ENCODE measurements at regions not wholly inside any gene's neighbourhood (a gene's known extent, or its start where the extent isn't known, plus 50 kb on each side); places are given as distances from the start of the nearest gene placed in this dataset.

DNA sequence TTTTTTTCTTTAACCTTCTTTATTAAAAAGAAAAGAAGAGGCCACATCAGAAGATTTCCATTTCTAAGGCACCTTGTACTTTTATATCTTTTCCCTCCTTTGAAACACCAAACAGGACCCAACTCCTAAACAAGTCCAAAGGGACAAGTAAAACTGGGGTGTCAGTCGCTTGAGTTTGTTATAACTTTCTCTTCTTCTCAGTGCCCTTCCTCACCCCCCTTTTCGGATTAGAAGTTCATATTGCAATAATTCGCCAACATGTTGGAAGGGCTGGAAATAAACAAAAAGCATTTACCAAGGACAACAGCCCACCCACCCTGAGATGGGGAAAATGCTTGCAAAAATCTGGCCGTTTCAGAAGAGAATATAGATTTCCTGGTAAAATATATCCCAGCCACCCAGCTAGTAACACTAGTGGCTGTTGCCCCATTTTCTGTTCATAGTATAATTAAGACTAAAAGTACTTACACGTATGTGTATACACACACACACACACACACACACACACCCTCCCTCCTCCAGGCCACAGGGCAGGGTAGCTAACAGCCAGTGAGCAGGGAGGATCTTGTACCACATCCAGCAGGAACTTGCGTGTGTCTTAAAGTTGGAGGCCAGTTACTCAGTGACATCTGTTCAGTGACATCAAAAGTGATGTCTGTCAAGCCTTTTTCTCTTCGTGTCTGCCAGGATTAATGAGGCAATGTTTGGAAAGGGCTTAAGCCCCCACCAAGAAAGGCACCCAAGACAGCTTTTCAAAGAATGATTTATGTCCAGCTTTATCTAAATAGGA lies 149.1 kb upstream of the KLF4 start:
- H3K27me3 ChIP-seq (ENCODE audit: control insufficient read depth in 3 of 3, insufficient read depth in 3 of 3, low read length in 3 of 3): no peaks in the 10 kb centered on the region
- H3K27ac ChIP-seq (ENCODE audit: low read depth, low read length): peak overlapping the region; percentile 96
- H3K4me1 ChIP-seq (ENCODE audit: control insufficient read depth in 3 of 3, insufficient read depth in 3 of 3, low read length in 3 of 3): peaks cover 14% of the 10 kb centered on the region in 3 donors
- no peaks in the 10 kb centered on the region for H3K36me3 ChIP-seq (ENCODE audit: control insufficient read depth in 3 of 3, insufficient read depth in 3 of 3, low read length in 3 of 3)
- peak overlapping the region; percentile 45 to 59 (median 57) for H3K4me3 ChIP-seq (ENCODE audit: low read length in 3 of 3)
- no peaks in the 10 kb centered on the region for H3K9me3 ChIP-seq (ENCODE audit: control insufficient read depth in 3 of 3, low read length in 3 of 3)
- peak overlapping the region; percentile 46 to 85 (median 67) for H3K9ac ChIP-seq (ENCODE audit: low read depth in 1 of 3, low read length in 3 of 3)

DNA sequence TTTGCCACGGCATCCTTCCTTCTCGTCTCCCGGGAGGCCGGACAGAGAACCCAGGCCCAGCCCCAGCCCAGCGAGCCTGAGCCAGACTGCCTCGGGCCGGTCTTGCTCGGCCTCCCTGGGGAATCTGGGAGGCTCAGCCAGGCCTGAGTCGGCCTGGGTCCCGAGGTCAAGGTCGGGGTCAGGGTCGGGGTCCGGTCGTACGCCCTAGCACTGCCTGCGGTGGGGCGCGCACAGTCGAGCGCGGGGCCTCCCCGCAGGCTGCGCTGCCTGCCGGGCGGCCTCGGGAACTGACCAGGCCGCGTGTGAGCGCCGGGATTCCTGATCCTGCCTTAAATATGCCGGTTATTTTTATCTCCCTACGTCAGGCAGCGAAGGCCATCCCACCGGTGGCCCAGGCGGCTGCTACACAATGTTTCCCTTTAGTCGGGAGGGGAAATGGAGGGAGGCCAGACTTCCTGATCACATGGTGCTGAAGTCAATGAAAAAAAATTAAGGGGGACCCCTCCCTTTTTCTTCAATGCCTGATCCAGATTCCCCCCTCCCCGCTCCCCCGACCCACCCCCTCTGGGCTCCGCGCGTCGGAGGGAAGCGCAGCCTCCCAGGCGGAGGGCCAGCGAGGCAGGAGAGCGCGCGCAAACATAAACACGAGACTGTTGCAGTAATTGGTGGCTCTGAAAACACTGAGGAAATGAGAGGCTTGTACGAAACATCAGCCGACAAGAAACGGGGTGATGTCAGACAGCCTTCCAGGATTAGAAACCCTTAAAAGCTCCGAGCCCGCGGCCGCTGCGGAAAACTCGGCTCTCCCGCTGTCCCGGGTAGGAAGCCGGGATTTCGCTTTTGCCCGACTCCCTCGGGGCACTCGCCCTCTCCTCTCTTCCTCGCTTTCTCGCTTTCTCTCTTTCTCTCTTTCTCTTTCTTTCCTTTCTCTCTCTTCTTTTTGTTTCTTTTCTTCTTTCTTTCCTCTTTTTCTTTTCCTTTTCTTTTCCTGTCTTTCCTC lies 148.2 kb upstream of the KLF4 start:
- Histone ChIP-seq H3K27me3 (ENCODE audit: control insufficient read depth in 3 of 3, insufficient read depth in 3 of 3, low read length in 3 of 3) (no peaks in the 10 kb centered on the region), H3K9ac (ENCODE audit: low read depth in 1 of 3, low read length in 3 of 3) (peak overlapping the region; percentile 86 to 92 (median 88)), H3K4me1 (ENCODE audit: control insufficient read depth in 3 of 3, insufficient read depth in 3 of 3, low read length in 3 of 3) (peaks cover 14 to 18% (median 14%) of the 10 kb centered on the region in 3 donors), H3K27ac (ENCODE audit: low read depth, low read length) (peak overlapping the region; percentile 96), H3K9me3 (ENCODE audit: control insufficient read depth in 3 of 3, low read length in 3 of 3) (no peaks in the 10 kb centered on the region), H3K36me3 (ENCODE audit: control insufficient read depth in 3 of 3, insufficient read depth in 3 of 3, low read length in 3 of 3) (no peaks in the 10 kb centered on the region), H3K4me3 (ENCODE audit: low read length in 3 of 3) (peak overlapping the region; percentile 71 to 77 (median 75))

DNA sequence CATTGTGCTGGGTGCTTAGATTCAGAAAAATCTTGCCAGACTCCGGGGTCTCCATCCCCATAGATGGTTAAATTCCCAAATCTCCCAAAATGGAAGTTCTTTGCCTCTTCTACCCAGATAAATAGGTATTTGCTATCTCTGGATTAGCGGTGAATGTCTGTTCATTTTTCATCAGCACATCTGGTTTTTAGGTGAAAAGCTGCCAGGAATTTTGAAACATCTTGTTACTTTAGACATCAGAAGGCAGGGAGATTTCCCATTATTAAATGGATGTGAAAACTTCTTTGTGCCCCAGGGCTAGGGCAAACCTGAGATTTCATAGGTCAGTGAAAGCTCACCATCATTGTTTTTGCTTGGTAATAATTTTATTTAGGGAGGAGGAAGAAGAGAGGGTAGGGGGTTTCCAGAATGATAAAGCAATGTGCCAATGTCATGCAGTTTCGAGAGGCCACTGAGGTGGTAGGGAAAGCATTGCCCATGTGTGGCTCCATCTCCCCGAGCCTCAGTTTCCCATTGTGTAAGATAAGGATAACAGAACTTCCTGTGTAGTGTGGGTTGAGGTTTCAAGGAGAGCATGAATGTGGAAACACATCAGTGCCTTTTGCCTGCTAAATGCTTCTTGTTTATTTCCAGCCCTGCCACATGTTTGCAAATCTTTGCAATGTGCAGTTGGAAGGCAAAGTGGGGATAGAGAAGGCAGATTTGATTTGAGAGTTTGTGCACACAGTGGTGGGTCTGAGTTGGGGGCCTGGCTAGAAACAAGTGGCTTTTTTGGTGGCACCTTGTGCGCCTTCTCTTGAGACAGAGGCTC lies 147.2 kb upstream of the KLF4 start:
- H3K4me1 ChIP-seq (ENCODE audit: control insufficient read depth in 3 of 3, insufficient read depth in 3 of 3, low read length in 3 of 3): peaks cover 14 to 20% (median 14%) of the 10 kb centered on the region in 3 donors
- H3K9ac ChIP-seq (ENCODE audit: low read depth in 1 of 3, low read length in 3 of 3): peak overlapping the region; percentile 80 to 92 (median 86)
- H3K27me3 ChIP-seq (ENCODE audit: control insufficient read depth in 3 of 3, insufficient read depth in 3 of 3, low read length in 3 of 3): no peaks in the 10 kb centered on the region
- no peaks in the 10 kb centered on the region for H3K9me3 ChIP-seq (ENCODE audit: control insufficient read depth in 3 of 3, low read length in 3 of 3)
- H3K4me3 ChIP-seq (ENCODE audit: low read length in 3 of 3): peak overlapping the region; percentile 20 to 71 (median 58)
- peak overlapping the region; percentile 96 for H3K27ac ChIP-seq (ENCODE audit: low read depth, low read length)
- H3K36me3 ChIP-seq (ENCODE audit: control insufficient read depth in 3 of 3, insufficient read depth in 3 of 3, low read length in 3 of 3): no peaks in the 10 kb centered on the region

DNA sequence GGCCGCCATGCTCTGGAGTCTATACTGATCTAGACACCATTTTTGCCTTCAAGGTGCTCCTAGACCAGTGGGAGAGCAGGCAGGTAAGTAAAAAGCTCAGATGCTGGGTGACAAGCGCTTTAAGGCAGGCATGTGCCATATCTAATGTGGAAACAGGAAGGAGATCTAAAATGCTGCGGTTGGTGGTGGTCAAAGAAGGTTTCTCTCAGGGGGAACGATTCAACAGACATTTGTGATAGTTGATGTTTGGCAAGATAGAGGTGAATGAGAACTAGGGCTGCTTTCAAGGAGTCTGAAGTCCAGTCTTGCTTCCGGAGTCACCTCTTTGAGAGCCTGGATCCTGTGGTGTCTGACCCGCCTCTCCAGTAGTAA lies 146.2 kb upstream of the KLF4 start:
- no peak overlapping the region for H3K9ac ChIP-seq (ENCODE audit: low read depth in 1 of 3, low read length in 3 of 3)
- no peaks in the 10 kb centered on the region for H3K9me3 ChIP-seq (ENCODE audit: control insufficient read depth in 3 of 3, low read length in 3 of 3)
- H3K4me1 ChIP-seq (ENCODE audit: control insufficient read depth in 3 of 3, insufficient read depth in 3 of 3, low read length in 3 of 3): peaks cover 14 to 20% (median 14%) of the 10 kb centered on the region in 3 donors
- no peak overlapping the region for H3K4me3 ChIP-seq (ENCODE audit: low read length in 3 of 3)
- no peak overlapping the region for H3K27ac ChIP-seq (ENCODE audit: low read depth, low read length)
- H3K27me3 ChIP-seq (ENCODE audit: control insufficient read depth in 3 of 3, insufficient read depth in 3 of 3, low read length in 3 of 3): no peaks in the 10 kb centered on the region
- H3K36me3 ChIP-seq (ENCODE audit: control insufficient read depth in 3 of 3, insufficient read depth in 3 of 3, low read length in 3 of 3): no peaks in the 10 kb centered on the region

DNA sequence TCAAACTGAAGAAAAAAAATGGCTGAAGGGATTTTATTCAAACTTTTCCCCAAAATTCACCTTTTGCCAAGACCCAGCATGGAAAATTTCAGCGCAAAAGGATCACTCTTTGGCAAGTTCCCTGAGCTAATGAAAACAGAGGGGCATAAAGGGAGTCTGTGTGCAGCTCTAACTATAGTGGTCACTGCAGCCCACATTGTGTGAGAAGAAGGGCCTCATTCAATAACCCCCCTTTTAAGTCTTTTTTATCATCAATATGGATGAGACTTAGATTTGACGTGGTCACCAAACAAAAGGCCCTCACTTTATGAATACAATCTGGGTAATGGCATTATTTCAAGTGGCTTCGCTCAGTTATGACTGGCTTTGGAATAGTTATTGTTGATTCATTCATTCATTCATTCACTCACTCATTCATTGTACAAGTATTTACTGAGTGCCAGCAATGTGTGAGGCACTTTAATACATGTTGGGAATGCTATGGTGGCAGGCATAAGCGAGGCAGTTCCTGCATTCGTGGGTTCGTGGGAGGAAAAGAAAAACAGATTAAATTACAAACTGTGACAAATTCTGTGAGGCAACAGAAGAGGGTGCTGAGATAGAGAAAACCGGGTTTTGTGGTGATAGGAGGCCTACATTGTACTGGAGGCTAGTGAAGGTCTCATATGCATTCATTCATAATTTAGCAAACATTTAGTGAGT lies 145.7 kb upstream of the KLF4 start:
- H3K36me3 ChIP-seq (ENCODE audit: control insufficient read depth in 3 of 3, insufficient read depth in 3 of 3, low read length in 3 of 3): no peaks in the 10 kb centered on the region
- no peak overlapping the region for H3K4me3 ChIP-seq (ENCODE audit: low read length in 3 of 3)
- no peak overlapping the region for H3K27ac ChIP-seq (ENCODE audit: low read depth, low read length)
- no peak overlapping the region for H3K9ac ChIP-seq (ENCODE audit: low read depth in 1 of 3, low read length in 3 of 3)
- no peaks in the 10 kb centered on the region for H3K9me3 ChIP-seq (ENCODE audit: control insufficient read depth in 3 of 3, low read length in 3 of 3)
- H3K27me3 ChIP-seq (ENCODE audit: control insufficient read depth in 3 of 3, insufficient read depth in 3 of 3, low read length in 3 of 3): no peaks in the 10 kb centered on the region
- peaks cover 14 to 20% (median 14%) of the 10 kb centered on the region in 3 donors for H3K4me1 ChIP-seq (ENCODE audit: control insufficient read depth in 3 of 3, insufficient read depth in 3 of 3, low read length in 3 of 3)

DNA sequence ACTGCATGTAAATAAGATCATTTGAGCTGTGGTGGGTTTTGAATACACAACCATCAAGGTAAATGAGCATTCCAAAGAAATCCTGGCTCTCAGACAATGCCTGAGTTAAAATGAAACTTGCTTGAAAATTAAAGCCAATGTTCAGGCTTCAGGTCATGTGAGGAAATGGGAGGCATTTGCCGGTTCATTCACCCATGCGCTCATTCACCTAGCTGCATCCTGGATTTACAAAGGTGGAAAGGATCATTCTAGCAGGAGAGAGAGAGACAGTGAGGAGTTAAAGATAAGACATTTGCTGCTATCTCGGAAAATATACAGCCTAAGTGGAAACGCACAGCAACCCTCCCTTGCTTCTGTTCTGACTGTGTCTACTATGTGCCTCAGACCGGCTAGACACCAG lies 143.8 kb upstream of the KLF4 start:
- Histone ChIP-seq H3K27me3 (ENCODE audit: control insufficient read depth in 3 of 3, insufficient read depth in 3 of 3, low read length in 3 of 3) (no peaks in the 10 kb centered on the region), H3K27ac (ENCODE audit: low read depth, low read length) (no peak overlapping the region), H3K4me3 (ENCODE audit: low read length in 3 of 3) (no peak overlapping the region), H3K9me3 (ENCODE audit: control insufficient read depth in 3 of 3, low read length in 3 of 3) (no peaks in the 10 kb centered on the region), H3K9ac (ENCODE audit: low read depth in 1 of 3, low read length in 3 of 3) (no peak overlapping the region), H3K4me1 (ENCODE audit: control insufficient read depth in 3 of 3, insufficient read depth in 3 of 3, low read length in 3 of 3) (peaks cover 8 to 15% (median 9%) of the 10 kb centered on the region in 3 donors), H3K36me3 (ENCODE audit: control insufficient read depth in 3 of 3, insufficient read depth in 3 of 3, low read length in 3 of 3) (no peaks in the 10 kb centered on the region)

DNA sequence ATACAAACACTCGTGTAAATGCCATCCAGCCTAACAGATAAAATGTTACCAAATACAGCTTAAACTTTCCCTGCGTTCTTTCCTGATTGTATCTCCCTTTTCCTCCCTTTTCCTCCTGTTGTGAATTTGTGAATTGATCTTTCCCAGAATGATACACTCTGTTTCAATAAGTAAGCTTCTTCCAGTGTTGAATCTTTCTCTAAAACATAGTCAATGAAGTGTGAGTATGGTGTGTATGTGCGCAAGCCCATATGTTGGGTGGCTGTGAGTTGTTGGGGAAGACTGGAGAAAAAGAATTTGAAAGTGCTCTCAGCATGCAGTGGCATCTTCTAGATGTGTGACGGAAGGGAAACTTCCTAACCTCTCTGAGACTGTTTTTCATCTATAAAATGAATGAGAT lies 143.1 kb upstream of the KLF4 start:
- Histone ChIP-seq H3K4me3 (ENCODE audit: low read length in 3 of 3) (no peak overlapping the region), H3K36me3 (ENCODE audit: control insufficient read depth in 3 of 3, insufficient read depth in 3 of 3, low read length in 3 of 3) (no peaks in the 10 kb centered on the region), H3K27ac (ENCODE audit: low read depth, low read length) (no peak overlapping the region), H3K9me3 (ENCODE audit: control insufficient read depth in 3 of 3, low read length in 3 of 3) (no peaks in the 10 kb centered on the region), H3K9ac (ENCODE audit: low read depth in 1 of 3, low read length in 3 of 3) (no peak overlapping the region), H3K4me1 (ENCODE audit: control insufficient read depth in 3 of 3, insufficient read depth in 3 of 3, low read length in 3 of 3) (peaks cover 8 to 15% (median 9%) of the 10 kb centered on the region in 3 donors), H3K27me3 (ENCODE audit: control insufficient read depth in 3 of 3, insufficient read depth in 3 of 3, low read length in 3 of 3) (no peaks in the 10 kb centered on the region)

DNA sequence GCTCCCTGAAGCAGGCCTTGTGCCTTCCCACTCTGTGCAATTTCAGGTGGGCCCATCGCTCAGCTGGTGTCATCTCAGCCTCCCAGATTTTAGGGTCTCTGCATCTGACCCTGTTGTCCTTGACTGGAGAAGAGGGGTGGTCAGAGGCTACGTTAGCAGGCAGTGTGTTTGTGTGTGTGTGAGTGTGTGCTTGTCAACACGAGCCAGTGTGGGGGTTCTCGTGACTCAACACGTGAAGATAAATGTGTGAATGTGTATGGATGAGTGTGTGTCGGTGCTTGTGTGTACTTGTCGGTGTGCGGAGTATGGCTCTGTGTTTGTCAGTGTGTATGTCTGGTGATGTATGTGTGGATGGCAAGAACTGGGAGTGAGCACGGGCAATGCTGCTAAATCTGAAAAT lies 142.6 kb upstream of the KLF4 start:
- Histone ChIP-seq H3K27me3 (ENCODE audit: control insufficient read depth in 3 of 3, insufficient read depth in 3 of 3, low read length in 3 of 3) (no peaks in the 10 kb centered on the region), H3K9me3 (ENCODE audit: control insufficient read depth in 3 of 3, low read length in 3 of 3) (no peaks in the 10 kb centered on the region), H3K27ac (ENCODE audit: low read depth, low read length) (no peak overlapping the region), H3K4me1 (ENCODE audit: control insufficient read depth in 3 of 3, insufficient read depth in 3 of 3, low read length in 3 of 3) (peaks cover 5 to 13% (median 5%) of the 10 kb centered on the region in 3 donors), H3K4me3 (ENCODE audit: low read length in 3 of 3) (no peak overlapping the region), H3K9ac (ENCODE audit: low read depth in 1 of 3, low read length in 3 of 3) (no peak overlapping the region), H3K36me3 (ENCODE audit: control insufficient read depth in 3 of 3, insufficient read depth in 3 of 3, low read length in 3 of 3) (no peaks in the 10 kb centered on the region)

DNA sequence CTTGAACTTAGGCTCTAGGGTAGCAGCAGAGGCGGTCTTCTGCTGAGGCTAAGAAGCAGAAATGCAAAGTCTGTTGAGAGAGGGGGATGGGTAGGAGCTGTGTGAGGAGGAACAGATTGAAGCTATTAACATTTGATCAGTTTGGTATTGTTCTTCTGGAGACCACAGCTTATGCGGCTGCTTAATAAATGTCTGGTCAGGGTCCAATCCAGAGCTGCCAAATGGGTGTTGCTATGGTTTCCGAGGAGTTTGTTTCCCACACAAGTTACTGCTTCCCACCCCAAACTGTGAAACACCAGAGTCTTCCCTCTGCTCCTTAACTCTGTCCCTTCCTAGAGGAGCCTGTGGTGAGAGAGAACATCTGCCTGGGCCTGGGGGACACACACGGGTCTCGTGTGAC lies 142.2 kb upstream of the KLF4 start:
- no peaks in the 10 kb centered on the region for H3K36me3 ChIP-seq (ENCODE audit: control insufficient read depth in 3 of 3, insufficient read depth in 3 of 3, low read length in 3 of 3)
- no peaks in the 10 kb centered on the region for H3K9me3 ChIP-seq (ENCODE audit: control insufficient read depth in 3 of 3, low read length in 3 of 3)
- H3K27ac ChIP-seq (ENCODE audit: low read depth, low read length): no peak overlapping the region
- H3K9ac ChIP-seq (ENCODE audit: low read depth in 1 of 3, low read length in 3 of 3): no peak overlapping the region
- H3K4me1 ChIP-seq (ENCODE audit: control insufficient read depth in 3 of 3, insufficient read depth in 3 of 3, low read length in 3 of 3): peaks cover under 1 to 9% (median under 1%) of the 10 kb centered on the region in 3 donors
- H3K4me3 ChIP-seq (ENCODE audit: low read length in 3 of 3): no peak overlapping the region
- H3K27me3 ChIP-seq (ENCODE audit: control insufficient read depth in 3 of 3, insufficient read depth in 3 of 3, low read length in 3 of 3): no peaks in the 10 kb centered on the region
